SU-DHL-6 (cell line): ENCODE measurements at regions not wholly inside any gene's neighbourhood (a gene's known extent, or its start where the extent isn't known, plus 50 kb on each side); places are given as distances from the start of the nearest gene placed in this dataset.

Experiments
- H2AFZ ChIP-seq: fragments of 200-600 bp; sonication (generic); 2 replicates; pipeline ENCODE4 v1.6.1; 2014; ENCODE audit warnings: low read depth, mild to moderate bottlenecking, moderate library complexity, mixed read lengths, antibody characterized with exemption, low read length; ENCODE audit not compliant: severe bottlenecking
- H3F3A ChIP-seq: fragments of 200-600 bp; shearing (Covaris generic); 2 replicates; pipeline ENCODE4 v1.6.0; 2016; ENCODE audit warnings: antibody characterized with exemption, mild to moderate bottlenecking; ENCODE audit not compliant: insufficient read depth
- H3K27ac ChIP-seq: fragments of 200-600 bp; sonication (generic); 2 replicates; pipeline ENCODE4 v1.5.1; 2016; ENCODE audit warnings: low read depth, mild to moderate bottlenecking, low read length, moderate library complexity, mixed read lengths
- H3K27me3 ChIP-seq: fragments of 200-600 bp; sonication (generic), shearing (Covaris generic); 2 replicates; pipeline ENCODE4 v1.6.0; 2014; ENCODE audit warnings: mild to moderate bottlenecking, low read length
- H3K36me3 ChIP-seq: fragments of 200-600 bp; sonication (generic); 2 replicates; pipeline ENCODE4 v1.6.1; 2014; ENCODE audit warnings: mild to moderate bottlenecking, low read length, mixed read lengths
- H3K4me2 ChIP-seq: fragments of 300-600, 200-600 bp; shearing (Covaris generic), sonication (generic); 2 replicates; pipeline ENCODE4 v1.6.0; 2014; ENCODE audit warnings: low read length, low read depth, mild to moderate bottlenecking; ENCODE audit not compliant: poor library complexity, severe bottlenecking
- H3K4me3 ChIP-seq: fragments of 200-600 bp; sonication (generic); 2 replicates; pipeline ENCODE4 v1.5.1; 2014; ENCODE audit warnings: antibody characterized with exemption, low read length, mild to moderate bottlenecking, mixed read lengths; ENCODE audit not compliant: insufficient read depth, poor library complexity, severe bottlenecking
- H3K79me2 ChIP-seq: fragments of 200-600 bp; sonication (generic); 2 replicates; pipeline ENCODE4 v1.6.1; 2014; ENCODE audit warnings: mild to moderate bottlenecking, low read length, moderate library complexity; ENCODE audit not compliant: insufficient read depth
- H3K9ac ChIP-seq: fragments of 200-600 bp; sonication (generic); 2 replicates; pipeline ENCODE4 v1.7.0; 2014; ENCODE audit warnings: mild to moderate bottlenecking, low read length
- H3K9me2 ChIP-seq: fragments of 200-600 bp; sonication (generic); replicated peaks from 2 replicates; pipeline ENCODE4 v1.6.1; 2014; ENCODE audit warnings: low read length; ENCODE audit not compliant: insufficient read depth
- H3K9me3 ChIP-seq: fragments of 200-600 bp; sonication (generic); 2 replicates; pipeline ENCODE4 v1.6.1; 2014; ENCODE audit warnings: low read length, mixed read lengths; ENCODE audit not compliant: insufficient read depth
- H4K20me1 ChIP-seq: fragments of 200-600 bp; sonication (generic); 2 replicates; pipeline ENCODE4 v1.6.1; 2014; ENCODE audit warnings: low read depth, mild to moderate bottlenecking, antibody characterized with exemption, low read length, moderate library complexity, mixed read lengths
- EZH2phosphoT487 ChIP-seq: fragments of 200-600 bp; sonication (generic), shearing (Covaris generic); conservative IDR thresholded peaks from 2 replicates; pipeline ENCODE4 v1.6.1; 2018; ENCODE audit warnings: mild to moderate bottlenecking, antibody characterized with exemption, low read length, moderate library complexity, mixed read lengths
- TF ChIP-seq, protein P1 (sequence below): fragments of 200-600 bp; sonication (generic); IDR thresholded peaks from one replicate; pipeline ENCODE4 v1.5.1; 2017; ENCODE audit warnings: antibody characterized with exemption, mild to moderate bottlenecking, low read length, moderate library complexity; ENCODE audit not compliant: insufficient read depth, poor library complexity, severe bottlenecking

DNA sequence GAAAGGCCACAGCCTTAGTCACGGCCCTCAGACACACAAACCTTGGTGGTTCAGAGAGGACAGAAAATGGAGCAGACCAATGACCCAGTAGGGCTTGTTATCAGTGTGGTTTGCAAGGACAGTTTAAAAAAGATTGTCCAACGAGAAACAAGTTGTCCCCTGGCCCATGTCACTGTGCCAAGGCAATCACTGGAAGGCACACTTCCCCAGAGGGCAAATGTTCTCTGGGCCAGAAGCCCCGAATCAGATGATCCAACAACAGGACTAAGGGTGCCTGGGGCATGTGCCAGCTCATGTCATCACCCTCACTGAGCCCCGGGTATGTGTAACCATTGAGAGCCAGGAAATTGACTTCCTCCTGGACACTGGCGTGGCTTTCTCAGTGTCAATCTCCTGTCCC, 950.1 kb upstream of the CTNND2 start:
- Histone ChIP-seq H3K79me2 (no peaks in the 10 kb centered on the region), H3K27ac (no peak overlapping the region), H3K36me3 (no peaks in the 10 kb centered on the region), H3K4me3 (no peak overlapping the region), H3K27me3 (no peaks in the 10 kb centered on the region), H3K9me3 (no peaks in the 10 kb centered on the region), H3K9ac (no peak overlapping the region), H2AFZ (no peak overlapping the region), H3F3A (no peaks in the 10 kb centered on the region), H3K4me2 (no peak overlapping the region), H3K9me2 (no peaks in the 10 kb centered on the region), H4K20me1 (no peaks in the 10 kb centered on the region)
- no peak for TF ChIP-seq EZH2phosphoT487
- TF ChIP-seq, protein P1, sequence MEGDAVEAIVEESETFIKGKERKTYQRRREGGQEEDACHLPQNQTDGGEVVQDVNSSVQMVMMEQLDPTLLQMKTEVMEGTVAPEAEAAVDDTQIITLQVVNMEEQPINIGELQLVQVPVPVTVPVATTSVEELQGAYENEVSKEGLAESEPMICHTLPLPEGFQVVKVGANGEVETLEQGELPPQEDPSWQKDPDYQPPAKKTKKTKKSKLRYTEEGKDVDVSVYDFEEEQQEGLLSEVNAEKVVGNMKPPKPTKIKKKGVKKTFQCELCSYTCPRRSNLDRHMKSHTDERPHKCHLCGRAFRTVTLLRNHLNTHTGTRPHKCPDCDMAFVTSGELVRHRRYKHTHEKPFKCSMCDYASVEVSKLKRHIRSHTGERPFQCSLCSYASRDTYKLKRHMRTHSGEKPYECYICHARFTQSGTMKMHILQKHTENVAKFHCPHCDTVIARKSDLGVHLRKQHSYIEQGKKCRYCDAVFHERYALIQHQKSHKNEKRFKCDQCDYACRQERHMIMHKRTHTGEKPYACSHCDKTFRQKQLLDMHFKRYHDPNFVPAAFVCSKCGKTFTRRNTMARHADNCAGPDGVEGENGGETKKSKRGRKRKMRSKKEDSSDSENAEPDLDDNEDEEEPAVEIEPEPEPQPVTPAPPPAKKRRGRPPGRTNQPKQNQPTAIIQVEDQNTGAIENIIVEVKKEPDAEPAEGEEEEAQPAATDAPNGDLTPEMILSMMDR, result no peak

DNA sequence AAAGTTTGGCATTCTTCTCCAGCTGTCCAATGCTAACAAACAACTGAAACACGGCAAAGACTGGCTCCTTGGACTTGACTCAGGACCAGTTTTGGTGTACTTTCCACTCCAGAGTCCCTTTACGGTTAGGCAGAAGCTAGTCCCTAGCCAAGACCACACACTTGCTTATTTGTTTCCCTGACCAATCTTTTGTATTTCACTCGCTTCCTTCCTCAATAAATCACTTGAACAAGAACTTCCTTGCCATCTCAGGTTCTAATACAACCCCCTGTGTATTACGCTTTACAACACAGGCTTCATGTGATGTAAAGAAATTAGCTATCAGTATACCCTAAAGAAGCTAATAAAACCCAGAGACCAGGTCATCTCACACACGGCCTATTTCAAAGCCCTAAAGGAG, 947.5 kb upstream of the CTNND2 start:
- Histone ChIP-seq H3K9ac (no peak overlapping the region), H3K27ac (no peak overlapping the region), H4K20me1 (no peaks in the 10 kb centered on the region), H3K4me2 (no peak overlapping the region), H3K9me3 (no peaks in the 10 kb centered on the region), H3K4me3 (no peak overlapping the region), H2AFZ (no peak overlapping the region), H3K36me3 (no peaks in the 10 kb centered on the region), H3K9me2 (no peaks in the 10 kb centered on the region), H3K79me2 (no peaks in the 10 kb centered on the region), H3F3A (no peaks in the 10 kb centered on the region), H3K27me3 (no peaks in the 10 kb centered on the region)
- TF ChIP-seq, protein P1, result no peak
- no peak for TF ChIP-seq EZH2phosphoT487

DNA sequence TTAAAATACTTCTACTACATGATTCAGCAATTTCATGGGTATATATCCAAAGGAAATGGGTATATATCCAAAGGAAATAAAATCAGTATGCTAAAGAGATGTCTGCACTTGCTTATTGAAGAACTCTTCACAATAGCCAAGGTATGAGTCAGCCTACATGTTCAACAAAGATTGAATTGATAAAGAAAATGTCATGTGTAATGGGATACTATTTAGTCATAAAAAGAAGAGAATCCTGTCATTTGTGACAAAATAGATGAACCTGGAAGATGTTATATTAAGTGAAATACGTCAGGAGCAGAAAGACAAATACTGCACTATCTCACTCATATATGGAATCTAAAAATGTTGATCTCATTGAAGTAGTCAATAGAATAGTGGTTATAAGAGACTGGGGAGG, 944.5 kb upstream of the CTNND2 start:
- no peak overlapping the region for H3K4me3 ChIP-seq
- no peaks in the 10 kb centered on the region for H3K27me3 ChIP-seq
- H3K9ac ChIP-seq, result no peak overlapping the region
- H3K9me2 ChIP-seq, result no peaks in the 10 kb centered on the region
- H3K36me3 ChIP-seq, result no peaks in the 10 kb centered on the region
- H3K4me2 ChIP-seq, result no peak overlapping the region
- H3K27ac ChIP-seq, result no peak overlapping the region
- H4K20me1 ChIP-seq, result no peaks in the 10 kb centered on the region
- H2AFZ ChIP-seq, result no peak overlapping the region
- H3K79me2 ChIP-seq, result no peaks in the 10 kb centered on the region
- TF ChIP-seq, protein P1, result no peak
- TF ChIP-seq EZH2phosphoT487, result no peak
- H3F3A ChIP-seq, result no peaks in the 10 kb centered on the region
- H3K9me3 ChIP-seq, result no peaks in the 10 kb centered on the region
